Activated CD8-positive, alpha-beta memory T cell treated with anti-CD3 and anti-CD28 coated beads for 36 hours (primary cell): ENCODE measurements at regions not wholly inside any gene's neighbourhood (a gene's known extent, or its start where the extent isn't known, plus 50 kb on each side); places are given as distances from the start of the nearest gene placed in this dataset.

Experiments
- CTCF ChIA-PET: fragments of 350-600 bp; sonication (Branson Sonifier 250); formaldehyde crosslinking; loops from one replicate; lab custom pipeline; 2021; ENCODE audit warnings: antibody characterized with exemption; lab: Charles Lee
- POLR2A ChIA-PET: fragments of 350-600 bp; sonication (Branson Sonifier 250); formaldehyde crosslinking; loops from one replicate; lab custom pipeline; 2021; ENCODE audit warnings: antibody characterized with exemption; lab: Charles Lee

DNA sequence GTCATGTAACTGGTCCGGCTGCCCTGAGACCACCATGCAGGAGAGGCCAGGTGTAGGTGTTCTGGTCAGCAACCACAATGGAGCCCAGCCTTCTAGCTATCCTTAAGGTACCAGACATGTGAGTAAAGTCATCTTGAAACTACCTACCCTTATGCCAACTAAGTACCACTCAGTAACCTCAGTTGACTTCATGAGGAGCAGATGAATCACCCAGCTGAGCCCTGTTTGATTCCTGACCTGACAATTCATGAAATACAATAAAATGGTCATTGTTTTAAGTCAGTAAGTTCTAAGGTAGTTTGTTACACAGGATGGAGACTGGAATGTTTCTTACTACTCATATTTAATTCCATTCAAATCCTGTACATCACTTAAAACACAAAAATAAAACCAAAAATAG lies 113.1 kb upstream of the LMO4 start:
- ChIA-PET POLR2A (no interaction called here), CTCF (no interaction called here)

DNA sequence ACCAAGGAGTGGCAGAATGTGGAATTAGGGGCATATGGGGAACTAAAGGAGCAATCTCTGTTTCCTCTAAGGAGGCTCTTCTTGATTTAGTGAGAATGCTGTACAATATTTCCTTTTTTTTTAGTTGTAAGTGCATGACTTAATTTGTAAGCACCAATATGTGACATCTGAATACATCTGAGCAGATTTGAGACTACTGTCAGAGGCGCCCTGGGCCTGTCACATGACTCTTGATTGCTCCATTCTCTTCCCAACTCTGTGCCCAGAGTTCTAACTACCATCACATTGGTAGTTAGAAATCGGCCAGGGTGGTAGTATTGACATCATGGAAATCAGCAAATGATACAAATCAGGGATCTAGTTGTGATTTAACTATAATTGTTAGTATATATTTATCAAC lies 110.1 kb upstream of the LMO4 start:
- CTCF ChIA-PET = no interaction called here
- POLR2A ChIA-PET = no interaction called here

DNA sequence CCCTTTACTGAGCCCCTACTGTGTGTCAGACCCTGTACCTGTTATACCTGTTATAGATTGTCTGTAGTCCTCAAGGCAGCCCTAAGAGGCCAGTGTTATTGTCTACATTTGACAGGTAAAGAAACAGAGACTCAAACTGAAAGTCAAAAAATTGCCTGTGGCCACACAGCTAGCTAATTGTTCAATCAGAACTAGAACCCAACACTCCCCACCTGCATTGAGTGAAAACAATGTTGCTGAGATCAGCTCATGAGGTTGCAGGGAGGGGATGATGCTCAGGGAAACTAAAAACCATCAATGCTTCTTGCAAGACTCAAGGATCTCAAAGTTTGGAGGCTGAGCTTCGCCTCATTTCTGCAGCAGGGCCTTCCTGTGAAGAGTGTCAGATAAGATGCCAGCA lies 109.5 kb upstream of the LMO4 start:
- POLR2A ChIA-PET = no interaction called here
- CTCF ChIA-PET = no interaction called here

DNA sequence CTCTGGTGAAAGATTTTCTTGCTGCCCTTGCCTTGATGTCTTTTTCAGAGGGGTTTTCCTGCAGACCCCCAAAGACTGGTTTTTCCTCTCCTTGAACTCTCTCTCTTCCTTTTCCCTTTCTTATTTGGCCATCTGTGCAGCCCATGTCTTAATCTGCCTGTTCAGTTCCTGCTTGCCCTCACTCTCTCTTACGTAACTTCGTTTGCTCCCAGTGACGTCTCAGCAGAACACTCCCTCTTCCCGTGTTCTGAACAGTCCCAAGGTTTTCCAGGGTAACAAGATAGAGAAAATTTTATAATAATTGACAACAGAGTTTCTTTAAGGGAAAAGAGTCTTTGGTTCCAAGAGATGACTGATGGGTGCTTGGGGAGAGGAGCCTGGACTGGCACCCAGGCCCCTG lies 109.1 kb upstream of the LMO4 start:
- POLR2A ChIA-PET = no interaction called here
- CTCF ChIA-PET = no interaction called here

DNA sequence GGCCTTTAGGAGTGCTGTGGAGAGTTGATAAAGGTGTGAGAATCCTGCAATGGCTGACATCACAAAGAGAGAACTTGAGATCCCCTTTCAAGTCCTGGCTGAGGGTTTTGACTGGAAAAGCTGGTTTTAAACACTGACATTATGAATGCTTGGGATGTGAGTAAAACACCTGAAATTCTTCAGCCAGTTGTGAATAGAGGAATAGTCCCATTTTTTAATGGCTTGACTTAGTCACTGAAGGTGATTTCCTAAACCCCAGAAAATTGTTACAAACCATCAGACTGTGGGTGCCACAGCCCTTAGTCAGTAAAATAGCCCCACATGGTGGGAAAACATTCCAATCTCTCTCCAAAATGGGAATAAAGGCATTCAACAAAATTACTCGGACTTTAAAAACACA lies 107.7 kb upstream of the LMO4 start:
- ChIA-PET POLR2A (no interaction called here), CTCF (no interaction called here)

DNA sequence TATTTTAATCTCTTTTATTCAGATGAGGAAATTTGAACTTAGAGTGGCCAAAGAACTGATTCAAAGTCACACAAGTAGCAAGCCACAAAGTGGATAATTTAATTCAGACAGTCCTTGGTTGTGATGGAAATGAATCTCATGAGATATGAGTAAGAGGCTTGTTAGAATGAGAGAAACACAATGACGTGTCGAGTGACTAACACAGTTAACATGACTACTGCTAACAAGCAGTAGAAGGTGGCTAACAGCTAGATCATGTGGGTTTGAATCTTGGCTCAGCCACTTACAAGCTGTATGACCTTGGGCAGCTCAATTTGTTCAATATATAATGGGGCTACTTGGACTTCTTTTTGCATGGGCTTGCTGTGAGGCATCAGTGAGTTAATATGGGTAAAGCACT lies 104.5 kb upstream of the LMO4 start:
- ChIA-PET CTCF (no interaction called here), POLR2A (interaction anchor here (0.6 kb wide), 1 partner anchor 111 kb away, joined by 3 read pairs; no protein-coding TSS in a partner anchor)

DNA sequence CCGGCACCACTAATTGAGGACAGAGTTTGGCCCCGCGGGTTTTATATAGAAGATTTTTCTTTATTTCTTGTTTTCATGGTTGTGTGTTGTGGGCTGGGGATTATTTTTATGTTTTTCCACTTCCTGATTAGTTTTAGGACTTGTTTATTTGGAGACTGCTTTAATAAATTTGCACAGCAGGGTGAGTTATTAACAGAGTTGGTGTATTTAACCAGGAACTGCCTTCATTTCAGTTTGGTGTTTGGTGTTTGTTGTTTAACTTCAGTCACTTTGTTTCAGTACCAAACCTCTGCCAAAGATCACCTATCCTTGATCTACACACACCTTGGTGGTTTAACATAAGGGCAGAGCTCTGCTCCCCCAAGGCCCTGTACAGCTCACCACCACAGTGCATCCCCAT lies 103.5 kb upstream of the LMO4 start:
- ChIA-PET CTCF (interaction anchor here (0.6 to 1.3 kb wide), 2 partner anchors 9 to 717 kb away, joined by 3 read pairs; no protein-coding TSS in a partner anchor), POLR2A (no interaction called here)

DNA sequence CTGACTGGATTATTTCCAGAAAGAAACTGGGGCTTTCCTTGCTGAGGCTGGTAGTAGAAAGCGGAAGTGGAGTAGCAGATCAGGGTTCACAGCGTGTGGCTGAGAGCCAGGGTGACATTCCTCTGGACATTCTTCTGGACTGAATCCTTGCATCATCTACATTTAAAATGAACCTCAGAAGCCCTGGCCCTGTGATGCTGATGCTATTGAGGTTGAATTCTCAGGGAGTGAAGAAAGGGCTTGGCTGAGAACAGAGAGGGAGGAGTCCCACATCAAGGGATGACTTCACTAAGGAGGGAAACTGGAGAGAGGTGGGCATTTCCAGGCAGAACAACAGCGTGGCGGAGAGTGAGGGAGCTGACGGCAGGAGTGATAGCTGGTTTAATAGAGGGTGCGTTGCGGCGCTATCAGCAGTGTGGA lies 102.3 kb upstream of the LMO4 start:
- POLR2A ChIA-PET = no interaction called here
- CTCF ChIA-PET = no interaction called here

DNA sequence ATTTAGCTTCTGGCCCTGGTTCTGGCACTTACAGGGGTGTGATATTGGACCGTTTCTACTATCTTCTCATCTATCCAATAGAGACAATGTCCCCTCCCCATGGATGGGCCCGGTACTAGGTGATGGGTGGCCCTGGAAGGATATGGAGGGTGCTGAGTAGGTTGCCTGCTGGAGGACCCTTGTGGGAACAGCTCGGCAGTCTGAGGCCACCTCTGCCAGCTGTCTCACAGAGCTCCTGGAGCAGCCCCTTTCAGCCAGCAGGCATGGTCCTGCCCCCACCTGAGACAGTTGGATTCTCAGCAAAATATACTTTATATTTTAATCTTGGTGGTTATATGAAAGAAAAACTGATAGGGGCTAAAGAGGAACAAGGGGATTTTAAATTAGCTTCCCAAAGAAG lies 101.0 kb upstream of the LMO4 start:
- ChIA-PET POLR2A (no interaction called here), CTCF (no interaction called here)

DNA sequence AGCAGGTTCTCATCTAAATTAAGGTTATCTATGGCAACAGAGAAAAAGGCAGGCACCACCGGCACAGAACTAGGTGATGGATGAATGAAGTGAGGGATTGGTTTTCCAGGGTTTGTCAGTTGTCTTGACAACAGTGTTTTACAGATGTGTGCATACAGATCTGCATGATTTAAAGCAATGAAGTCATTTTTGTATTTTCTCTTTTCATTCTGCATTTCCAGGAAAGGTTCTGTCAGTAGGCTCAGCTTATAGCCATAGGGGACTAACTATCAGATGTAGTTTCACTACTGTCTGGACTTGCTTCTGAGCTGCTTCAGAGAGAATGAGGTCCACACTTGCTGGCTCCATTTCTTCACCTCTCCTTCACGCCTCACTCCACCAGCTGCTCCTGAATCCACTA lies 98.2 kb upstream of the LMO4 start:
- ChIA-PET POLR2A (no interaction called here), CTCF (no interaction called here)

DNA sequence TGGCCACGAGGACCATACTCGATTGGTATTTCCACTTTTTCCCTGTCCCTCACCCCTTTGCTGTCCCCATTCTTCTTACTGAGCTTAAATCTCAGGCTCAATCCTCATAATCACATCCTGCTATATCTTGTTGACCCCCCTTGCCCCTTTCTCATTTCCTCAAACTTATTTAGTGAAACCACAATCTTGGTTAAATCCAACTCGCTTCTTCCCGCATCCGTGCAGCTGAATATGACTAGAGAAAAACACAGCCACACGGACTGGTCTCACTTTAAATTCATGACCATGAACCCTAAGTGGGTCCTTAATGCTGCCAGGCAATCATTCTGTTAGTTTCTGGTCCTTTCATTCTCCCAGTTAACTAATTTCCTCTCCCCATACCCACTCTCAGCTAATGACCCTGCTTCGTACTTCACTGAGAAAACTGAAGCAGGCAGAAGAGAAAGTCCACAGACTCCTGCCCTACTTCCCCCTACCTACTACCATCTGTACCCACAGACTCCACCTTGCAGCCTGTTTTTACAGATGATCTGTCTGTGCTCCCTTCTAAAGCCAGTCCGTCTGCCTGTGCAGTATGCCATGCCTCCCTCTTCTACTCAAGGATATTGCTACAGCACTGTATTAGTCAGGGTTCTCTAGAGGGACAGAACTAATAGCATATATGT lies 96.8 kb upstream of the LMO4 start:
- CTCF ChIA-PET = interaction anchor here (0.7 kb wide), 1 partner anchor 608 kb away, joined by 5 read pairs; no protein-coding TSS in a partner anchor
- POLR2A ChIA-PET = no interaction called here

DNA sequence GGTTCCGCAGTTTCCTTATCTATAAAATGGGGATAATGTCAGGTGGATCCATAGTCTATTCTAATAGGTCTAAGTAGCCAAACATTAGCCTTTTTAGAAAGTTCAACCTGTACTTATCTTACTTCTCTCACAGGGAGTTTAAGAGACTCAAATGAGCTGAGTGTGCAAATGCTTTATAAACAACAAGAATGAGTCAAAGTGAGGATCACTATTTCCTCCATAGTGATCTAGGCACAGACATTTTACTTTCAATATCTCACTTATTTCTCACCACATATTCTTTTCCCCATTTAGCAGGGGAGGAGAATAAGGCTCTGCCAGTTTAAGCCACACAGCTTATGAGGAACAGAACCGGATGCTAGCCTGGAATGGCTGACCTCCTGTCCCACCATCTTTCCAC lies 92.1 kb upstream of the LMO4 start:
- ChIA-PET POLR2A (no interaction called here), CTCF (no interaction called here)

DNA sequence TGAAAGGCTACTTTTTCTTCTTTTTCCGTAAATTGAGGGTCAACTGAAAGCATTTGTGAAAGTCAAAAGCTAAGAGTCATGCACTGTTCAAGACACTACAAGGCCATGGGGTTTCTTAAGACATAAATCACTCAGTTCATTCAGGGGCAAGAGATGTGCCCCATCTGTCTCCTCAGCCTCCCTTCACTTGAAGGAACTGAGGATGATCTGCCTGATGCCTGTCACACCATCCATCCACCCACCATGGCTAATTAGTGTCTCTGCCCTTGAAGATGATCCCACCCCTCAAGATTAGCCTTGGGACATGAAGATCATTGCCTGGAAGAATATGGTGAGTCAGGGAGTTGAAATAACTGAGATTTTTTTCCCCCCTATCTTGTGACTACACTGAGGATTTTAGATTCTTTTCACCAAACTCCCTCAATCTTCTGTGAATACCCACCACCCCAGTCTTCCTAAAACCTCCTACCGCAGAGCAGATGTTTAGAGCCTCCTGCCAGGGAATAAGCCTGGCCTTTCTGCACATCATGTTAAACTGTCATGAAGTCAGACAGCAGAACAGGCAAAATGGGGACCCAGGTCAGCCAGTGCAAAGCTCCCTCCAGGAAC lies 88.6 kb upstream of the LMO4 start:
- ChIA-PET POLR2A (no interaction called here), CTCF (no interaction called here)

DNA sequence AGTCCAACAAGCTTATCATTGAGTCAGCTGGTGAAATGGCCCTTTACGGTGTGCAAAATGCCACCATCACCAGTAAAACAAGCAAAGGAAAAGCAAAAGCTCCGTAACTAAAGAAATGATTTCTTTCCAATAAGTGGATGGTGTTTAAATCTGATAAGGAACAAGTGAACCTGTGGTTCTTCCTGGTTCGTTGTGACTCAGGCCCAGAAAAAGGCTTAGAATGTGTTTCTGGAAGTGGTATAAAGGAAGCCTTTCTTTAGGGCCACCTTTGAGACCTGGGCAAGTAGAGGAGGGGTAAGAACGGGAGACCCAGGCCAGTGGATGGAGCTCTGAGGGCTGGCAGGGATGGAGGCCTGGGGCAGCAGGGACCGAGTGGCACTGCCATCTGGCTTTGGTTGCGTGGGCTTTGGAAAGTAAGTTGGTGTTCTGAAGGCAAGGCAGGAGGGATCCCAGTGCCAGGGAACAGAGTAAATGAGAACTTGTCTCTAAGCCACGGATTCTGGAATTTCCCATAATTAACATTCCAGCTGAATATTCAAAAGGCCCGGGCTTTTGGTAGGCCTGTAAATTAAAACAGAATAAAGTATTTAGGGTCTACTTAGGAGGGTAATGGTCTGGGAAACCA lies 87.9 kb upstream of the LMO4 start:
- ChIA-PET POLR2A (no interaction called here), CTCF (no interaction called here)

DNA sequence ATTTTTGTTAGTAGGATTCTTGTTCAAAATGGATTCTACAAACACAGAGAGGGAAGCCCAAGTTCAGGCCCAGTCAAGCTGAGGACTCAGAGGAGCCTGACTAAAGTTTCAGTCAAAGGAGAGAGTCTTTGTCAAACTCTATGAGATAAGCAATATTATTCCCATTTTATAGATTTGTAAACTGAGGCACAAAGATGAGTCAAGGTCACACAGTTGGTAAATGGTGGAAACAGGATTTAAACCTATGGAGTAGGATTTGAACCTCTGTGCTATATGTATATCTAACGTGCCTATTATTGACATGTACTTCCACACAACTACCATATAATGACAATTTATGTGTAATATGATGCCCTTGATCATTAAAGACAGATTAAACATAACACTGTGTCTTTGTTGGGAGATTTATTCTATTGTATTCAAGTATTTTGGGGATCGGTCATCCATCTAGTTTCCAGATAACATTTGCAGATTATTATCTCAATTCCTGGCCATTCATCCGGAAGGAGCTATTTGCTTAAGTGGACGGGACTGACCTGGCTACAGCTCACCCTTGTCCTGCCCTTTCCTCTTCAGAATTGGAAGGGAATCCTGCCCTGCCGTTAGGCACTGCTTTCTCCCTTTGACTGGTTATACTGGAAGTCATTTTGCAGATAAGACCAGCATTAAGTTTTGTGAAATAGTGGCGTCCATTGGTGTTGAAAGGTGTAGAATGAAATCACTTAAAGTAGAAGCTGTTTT lies 86.1 kb upstream of the LMO4 start:
- CTCF ChIA-PET = no interaction called here

DNA sequence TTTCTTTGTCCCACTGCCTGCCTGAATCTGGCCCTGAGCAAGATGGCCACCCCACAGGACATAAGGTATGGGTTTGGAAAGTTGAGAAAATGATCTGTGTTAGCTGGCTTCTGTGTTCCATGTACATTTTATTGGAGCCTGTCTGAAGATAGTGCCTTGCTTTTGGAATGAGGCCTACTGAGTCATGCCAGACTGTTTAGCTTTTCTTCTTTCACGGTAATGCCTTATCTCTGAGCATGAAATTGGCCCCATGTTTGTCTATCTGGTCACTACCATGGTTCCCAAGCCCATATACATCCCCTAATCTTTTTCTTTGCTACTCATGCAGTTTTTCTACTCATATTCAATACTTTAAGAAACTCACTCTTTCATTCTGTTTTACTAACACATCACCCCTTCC lies 85.1 kb upstream of the LMO4 start:
- POLR2A ChIA-PET = no interaction called here
- CTCF ChIA-PET = no interaction called here

More for the DNA sequence above, 86.1 kb upstream of the LMO4 start:
- POLR2A ChIA-PET = no interaction called here

DNA sequence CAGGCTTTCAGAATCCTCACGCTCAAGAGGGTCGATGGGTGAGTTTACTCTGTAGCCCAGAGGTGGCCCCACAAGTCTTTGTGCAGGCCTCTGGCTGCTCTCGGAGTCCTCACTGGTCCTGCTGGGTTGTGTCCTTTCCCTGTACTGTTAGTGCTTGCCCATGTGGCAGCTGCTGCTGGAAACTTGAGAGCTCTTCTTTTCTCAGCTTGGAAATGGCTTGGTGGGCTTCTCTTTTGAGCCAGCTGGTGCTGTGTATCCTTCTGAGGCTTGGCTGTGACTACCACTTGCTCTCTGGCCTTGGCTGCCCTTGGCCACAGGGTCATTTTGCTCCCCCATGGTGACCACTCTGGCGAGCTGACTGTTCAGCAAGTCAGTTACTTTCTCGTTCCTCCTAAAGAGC lies 82.2 kb upstream of the LMO4 start:
- ChIA-PET POLR2A (no interaction called here), CTCF (no interaction called here)

DNA sequence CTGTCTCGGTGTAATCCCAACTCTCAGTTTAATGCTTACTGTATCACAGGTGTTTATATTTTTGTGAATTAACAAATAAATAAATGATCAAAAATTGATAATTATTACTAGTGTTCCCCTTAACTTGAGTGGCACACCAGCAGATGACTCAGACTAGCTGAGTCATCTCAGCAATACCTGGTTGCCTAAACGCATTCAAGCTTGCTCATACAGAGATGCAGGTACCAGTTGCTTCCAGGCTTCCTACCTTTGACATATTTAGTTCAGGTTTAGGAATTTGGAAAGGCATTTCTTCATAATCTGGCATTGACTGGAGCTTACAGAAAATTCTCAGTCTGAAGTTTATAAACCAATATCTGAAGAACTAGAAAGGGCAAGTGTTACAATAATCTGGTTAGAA lies 78.9 kb upstream of the LMO4 start:
- ChIA-PET CTCF (no interaction called here), POLR2A (no interaction called here)

DNA sequence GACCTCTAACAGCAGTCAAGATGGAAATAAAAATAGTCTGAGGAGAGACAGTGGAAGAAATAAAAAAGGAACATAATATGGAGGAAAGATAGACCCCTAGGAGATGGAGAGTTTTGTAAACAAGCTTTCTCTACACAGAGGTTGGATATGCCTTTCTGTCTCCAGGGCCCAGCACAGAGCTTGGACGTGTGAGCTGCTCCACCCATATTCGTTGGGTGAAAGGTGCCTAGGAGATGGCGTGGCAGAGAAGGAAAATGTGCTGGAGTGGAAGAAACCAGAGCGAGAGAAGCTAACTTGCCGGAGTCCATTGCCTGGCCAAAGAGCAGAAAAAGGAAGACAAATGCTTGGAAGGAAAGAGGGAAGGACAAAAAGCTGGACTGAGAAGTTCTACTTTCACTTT lies 78.3 kb upstream of the LMO4 start:
- CTCF ChIA-PET = no interaction called here
- POLR2A ChIA-PET = no interaction called here

DNA sequence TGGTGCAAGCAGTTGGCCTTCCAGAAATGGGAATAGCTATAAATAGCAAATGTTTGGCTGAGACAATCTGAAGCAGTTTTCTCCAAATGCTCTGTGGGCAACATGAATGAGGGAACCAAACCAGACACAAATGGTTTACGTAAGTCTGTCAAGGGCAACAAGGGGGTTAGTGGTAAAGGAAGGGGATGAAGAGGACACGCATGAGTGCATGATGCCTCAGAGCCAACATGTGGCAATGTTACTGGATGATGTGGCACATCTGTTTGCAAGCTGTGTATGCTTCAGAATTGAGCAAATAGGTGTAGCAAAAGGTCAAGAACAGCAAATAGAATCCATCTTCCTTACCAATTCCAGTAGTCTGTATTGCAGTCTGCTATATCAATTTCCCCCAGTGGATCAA lies 76.3 kb upstream of the LMO4 start:
- ChIA-PET CTCF (interaction anchor here (1.2 kb wide), 1 partner anchor 418 kb away, joined by 3 read pairs; no protein-coding TSS in a partner anchor), POLR2A (no interaction called here)
